ENCODE measurements at regions not wholly inside any gene's neighbourhood (a gene's known extent, or its start where the extent isn't known, plus 50 kb on each side); places are given as distances from the start of the nearest gene placed in this dataset.

- DNase-seq (ENCODE audit: low read depth), result no peak
These were observed 1422.3 kb downstream of the AACS start for GRCh38 chr12:126487431-126487980.

- no peak for DNase-seq (ENCODE audit: low read depth)
These were observed 1423.6 kb downstream of the AACS start for GRCh38 chr12:126488806-126489205.

GRCh38 chr12:126492181-126492580, 1426.9 kb downstream of the AACS start:
- peak; percentile 59 for DNase-seq (ENCODE audit: low read depth)

GRCh38 chr12:126493366-126494108, 1428.3 kb downstream of the AACS start:
- peak; percentile 89 for DNase-seq (ENCODE audit: low read depth)

GRCh38 chr12:126496201-126496600, 1431.0 kb downstream of the AACS start:
- DNase-seq (ENCODE audit: low read depth), result no peak

- DNase-seq (ENCODE audit: low read depth), result peak; percentile 43
These were observed 1441.4 kb downstream of the AACS start for GRCh38 chr12:126506426-126507182.

- DNase-seq (ENCODE audit: low read depth), result no peak
These were observed 1442.0 kb downstream of the AACS start for GRCh38 chr12:126507231-126507630.

- DNase-seq (ENCODE audit: low read depth), result no peak
These were observed 1444.3 kb downstream of the AACS start for GRCh38 chr12:126509572-126509971.

GRCh38 chr12:126510630-126511029, 1445.4 kb downstream of the AACS start:
- no peak for DNase-seq (ENCODE audit: low read depth)

- DNase-seq (ENCODE audit: low read depth), result no peak
These were observed 1448.0 kb downstream of the AACS start for GRCh38 chr12:126512916-126513913.

- DNase-seq (ENCODE audit: low read depth), result peak; percentile 72
These were observed 1453.5 kb downstream of the AACS start for GRCh38 chr12:126518596-126519200.

- DNase-seq (ENCODE audit: low read depth), result no peak
These were observed 1454.6 kb downstream of the AACS start for GRCh38 chr12:126519833-126520232.

- DNase-seq (ENCODE audit: low read depth), result no peak
These were observed 1458.7 kb downstream of the AACS start for GRCh38 chr12:126523891-126524290.

- DNase-seq (ENCODE audit: low read depth), result peak; percentile 21
These were observed 1469.3 kb downstream of the AACS start for GRCh38 chr12:126534495-126534894.

GRCh38 chr12:126534942-126535341, 1469.7 kb downstream of the AACS start:
- DNase-seq (ENCODE audit: low read depth), result no peak

GRCh38 chr12:126535971-126536370, 1470.7 kb downstream of the AACS start:
- no peak for DNase-seq (ENCODE audit: low read depth)

GRCh38 chr12:126537961-126538530, 1472.8 kb downstream of the AACS start:
- no peak for DNase-seq (ENCODE audit: low read depth)

GRCh38 chr12:126538888-126539287, 1473.7 kb downstream of the AACS start:
- DNase-seq (ENCODE audit: low read depth), result no peak

GRCh38 chr12:126545411-126545810, 1480.2 kb downstream of the AACS start:
- peak; percentile 78 for DNase-seq (ENCODE audit: low read depth)

GRCh38 chr12:126547905-126548304, 1482.7 kb downstream of the AACS start:
- no peak for DNase-seq (ENCODE audit: low read depth)

Measured in HT1080 (cell line).